Kidney tubule cell (primary cell): ENCODE measurements at regions not wholly inside any gene's neighbourhood (a gene's known extent, or its start where the extent isn't known, plus 50 kb on each side); places are given as distances from the start of the nearest gene placed in this dataset.
"Not testable (repeated sequence)": the region's sequence is repeated elsewhere in the genome, so short reads cannot be mapped to it uniquely, and the experiment has no call there.

Experiments used
- DNase-seq: peaks from one replicate; pipeline ENCODE4 v3.0.0-alpha.2; 2018; ENCODE audit warnings: low spot score

GRCh38 chr2:240374085-240374907 lies 61.2 kb upstream of the GPC1 start:
- DNase-seq: peak; percentile 77

- DNase-seq: no peak
Observed at GRCh38 chr2:240375024-240375645, 60.3 kb upstream of the GPC1 start.

- no peak for DNase-seq
Observed at GRCh38 chr2:240376739-240377138, 58.7 kb upstream of the GPC1 start.

- no peak for DNase-seq
Observed at GRCh38 chr2:240377366-240377765, 58.1 kb upstream of the GPC1 start.

- DNase-seq: no peak
Observed at GRCh38 chr2:240379089-240379636, 56.3 kb upstream of the GPC1 start.

GRCh38 chr2:240383099-240383758 lies 52.2 kb upstream of the GPC1 start:
- no peak for DNase-seq

- no peak for DNase-seq
Observed at GRCh38 chr2:240383871-240384700, 51.4 kb upstream of the GPC1 start.

- DNase-seq: no peak
Observed at GRCh38 chr2:240384711-240385450, 50.6 kb upstream of the GPC1 start.

GRCh38 chr2:240385451-240386161 lies 49.9 kb upstream of the GPC1 start:
- DNase-seq: not testable (repeated sequence)
